NB4 (cell line): ENCODE measurements at regions not wholly inside any gene's neighbourhood (a gene's known extent, or its start where the extent isn't known, plus 50 kb on each side); places are given as distances from the start of the nearest gene placed in this dataset.

Source experiments
- MYC ChIP-seq: IDR thresholded peaks from 2 replicates; pipeline ENCODE4 v1.6.1; 2011; ENCODE audit warnings: low read depth, low read length
- TF ChIP-seq, protein P1 (sequence below): IDR thresholded peaks from one replicate; pipeline ENCODE4 v1.5.1; 2012; ENCODE audit warnings: low read depth, low read length

DNA sequence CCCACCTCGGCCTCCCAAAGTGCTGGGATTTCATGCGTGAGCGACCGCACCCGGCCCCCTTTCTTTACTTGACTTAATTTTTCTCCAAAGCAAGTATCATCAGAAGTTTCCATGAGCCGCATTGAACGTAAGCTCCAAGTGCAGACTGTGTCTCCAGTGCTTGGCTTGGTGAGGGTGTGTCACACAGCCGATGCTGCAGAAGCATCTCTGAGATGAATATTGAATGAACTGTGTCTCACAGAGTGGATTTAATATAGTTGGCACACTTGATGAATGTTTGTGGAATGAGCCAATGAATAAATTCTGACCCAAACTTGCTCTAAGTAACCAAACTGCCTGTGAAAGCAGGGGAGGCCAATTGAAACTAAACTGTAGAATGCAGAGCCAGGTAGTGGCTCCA lies 159.4 kb upstream of the KBTBD8 start:
- TF ChIP-seq, protein P1, sequence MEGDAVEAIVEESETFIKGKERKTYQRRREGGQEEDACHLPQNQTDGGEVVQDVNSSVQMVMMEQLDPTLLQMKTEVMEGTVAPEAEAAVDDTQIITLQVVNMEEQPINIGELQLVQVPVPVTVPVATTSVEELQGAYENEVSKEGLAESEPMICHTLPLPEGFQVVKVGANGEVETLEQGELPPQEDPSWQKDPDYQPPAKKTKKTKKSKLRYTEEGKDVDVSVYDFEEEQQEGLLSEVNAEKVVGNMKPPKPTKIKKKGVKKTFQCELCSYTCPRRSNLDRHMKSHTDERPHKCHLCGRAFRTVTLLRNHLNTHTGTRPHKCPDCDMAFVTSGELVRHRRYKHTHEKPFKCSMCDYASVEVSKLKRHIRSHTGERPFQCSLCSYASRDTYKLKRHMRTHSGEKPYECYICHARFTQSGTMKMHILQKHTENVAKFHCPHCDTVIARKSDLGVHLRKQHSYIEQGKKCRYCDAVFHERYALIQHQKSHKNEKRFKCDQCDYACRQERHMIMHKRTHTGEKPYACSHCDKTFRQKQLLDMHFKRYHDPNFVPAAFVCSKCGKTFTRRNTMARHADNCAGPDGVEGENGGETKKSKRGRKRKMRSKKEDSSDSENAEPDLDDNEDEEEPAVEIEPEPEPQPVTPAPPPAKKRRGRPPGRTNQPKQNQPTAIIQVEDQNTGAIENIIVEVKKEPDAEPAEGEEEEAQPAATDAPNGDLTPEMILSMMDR, result no peak
- no peak for TF ChIP-seq MYC
